HCT116 (cell line): ENCODE measurements at regions not wholly inside any gene's neighbourhood (a gene's known extent, or its start where the extent isn't known, plus 50 kb on each side); places are given as distances from the start of the nearest gene placed in this dataset.

ENCODE experiments used
- ATAC-seq: fragments of 200-7000 bp; cut with Tn5 transposase; 2 replicates; pipeline ENCODE4 v1.9.1; 2020; ENCODE audit warnings: mild to moderate bottlenecking, moderate library complexity
- BruUV-seq: library from RNA; stranded (reverse); fragments of 400-500 nt; replicated peaks from 2 replicates; lab custom pipeline; 2021; lab: Mats Ljungman, UMichigan
- CTCF ChIA-PET: fragments of 300-600 bp; sonication (Branson Sonifier 250); formaldehyde crosslinking; loops from one replicate; lab custom pipeline; 2021; ENCODE audit warnings: antibody characterized with exemption; lab: Charles Lee
- POLR2A ChIA-PET: fragments of 300-600, 350-600 bp; sonication (Branson Sonifier 250); formaldehyde crosslinking; loops from one replicate; lab custom pipeline; 2021; ENCODE audit warnings: antibody characterized with exemption; lab: Charles Lee
- RAD21 ChIA-PET, 2 experiments: fragments of 300-600 bp; sonication (Branson Sonifier 250); formaldehyde crosslinking; loops; one replicate each; lab custom pipeline; 2023; ENCODE audit warnings: low total read pairs in 2 of 2; ENCODE audit not compliant: uncharacterized antibody in 2 of 2, unreplicated experiment in 2 of 2, low non-redundant PET in 1 of 2; lab: Charles Lee
- DNase-seq: peaks from one replicate; pipeline ENCODE4 v3.0.0-alpha.2; 2010; ENCODE audit warnings: low read depth, low spot score
- H2AFZ ChIP-seq: fragments of 200-600 bp; shearing (Covaris generic), sonication (generic); 2 replicates; pipeline ENCODE4 v1.6.1; 2017; ENCODE audit warnings: low read depth, mixed run types, mixed read lengths, antibody characterized with exemption, low read length; ENCODE audit not compliant: poor library complexity, severe bottlenecking
- H3K27ac ChIP-seq: 2 replicates; pipeline ENCODE4 v1.5.1; 2012; ENCODE audit warnings: low read depth, low read length
- H3K27me3 ChIP-seq: fragments of 200-600 bp; sonication (generic); 2 replicates; pipeline ENCODE4 v1.6.1; 2016; ENCODE audit warnings: mixed run types, low read length, mixed read lengths; ENCODE audit not compliant: insufficient read depth
- H3K36me3 ChIP-seq, 2 experiments: fragments of 200-500 bp in 1 of 2; fragments of 200-600 bp in 1 of 2; sonication (Bioruptor generic) in 1 of 2; sonication (generic) in 1 of 2; 2 replicates each; pipeline versions ENCODE4 v1.5.1 to v1.6.1; 2014 to 2016; ENCODE audit warnings: low read length in 2 of 2, inconsistent platforms in 1 of 2, mixed read lengths in 1 of 2, mixed run types in 1 of 2; ENCODE audit not compliant: insufficient read depth in 2 of 2, control insufficient read depth in 1 of 2
- H3K4me1 ChIP-seq, 2 experiments: fragments of 200-600 bp in 1 of 2; sonication (generic) in 1 of 2; 2 replicates each; pipeline versions ENCODE4 v1.5.1 to v1.6.1; 2012 to 2017; ENCODE audit warnings: low read length in 2 of 2, inconsistent platforms in 1 of 2, mild to moderate bottlenecking in 1 of 2, mixed read lengths in 1 of 2, mixed run types in 1 of 2, moderate library complexity in 1 of 2; ENCODE audit not compliant: insufficient read depth in 2 of 2, control insufficient read depth in 1 of 2
- H3K4me2 ChIP-seq: fragments of 200-600 bp; sonication (generic); 2 replicates; pipeline ENCODE4 v1.6.1; 2017; ENCODE audit warnings: mixed run types, low read length, mixed read lengths
- H3K4me3 ChIP-seq, 2 experiments: fragments of 200-600 bp in 1 of 2; sonication (generic) in 1 of 2; replicated peaks in 1 of 2; 2 replicates each; pipeline ENCODE4 v1.5.1; 2011 to 2016; ENCODE audit warnings: low read length in 2 of 2, control low read depth in 1 of 2, low read depth in 1 of 2, mild to moderate bottlenecking in 1 of 2, mixed read lengths in 1 of 2, mixed run types in 1 of 2
- H3K79me2 ChIP-seq: fragments of 200-600 bp; sonication (generic); 2 replicates; pipeline ENCODE4 v1.6.1; 2017; ENCODE audit warnings: mild to moderate bottlenecking, mixed run types, low read length, moderate library complexity, mixed read lengths; ENCODE audit not compliant: insufficient read depth
- H3K9ac ChIP-seq: fragments of 200-600 bp; sonication (generic); 2 replicates; pipeline ENCODE4 v1.6.1; 2016; ENCODE audit warnings: low read length, mixed read lengths
- H3K9me2 ChIP-seq: fragments of 200-600 bp; sonication (generic), shearing (Covaris generic); 2 replicates; pipeline ENCODE4 v1.6.1; 2017; ENCODE audit warnings: mixed run types, mild to moderate bottlenecking, moderate library complexity; ENCODE audit not compliant: insufficient read depth
- H3K9me3 ChIP-seq, 2 experiments: fragments of 200-500 bp in 1 of 2; fragments of 200-600 bp in 1 of 2; sonication (Bioruptor generic) in 1 of 2; sonication (generic) in 1 of 2; 2 replicates each; pipeline ENCODE4 v1.6.1; 2014 to 2017; ENCODE audit warnings: low read length in 2 of 2, mixed read lengths in 2 of 2, inconsistent platforms in 1 of 2, low read depth in 1 of 2, mild to moderate bottlenecking in 1 of 2, mixed run types in 1 of 2, moderate library complexity in 1 of 2; ENCODE audit not compliant: control insufficient read depth in 1 of 2, insufficient read depth in 1 of 2
- H4K20me1 ChIP-seq: fragments of 200-600 bp; sonication (generic), shearing (Covaris generic); 2 replicates; pipeline ENCODE4 v1.6.1; 2017; ENCODE audit warnings: mixed run types, mild to moderate bottlenecking, moderate library complexity; ENCODE audit not compliant: insufficient read depth
- CBX3 ChIP-seq: IDR thresholded peaks from 2 replicates; pipeline ENCODE4 v1.6.1; 2012; ENCODE audit warnings: low read depth
- CEBPB ChIP-seq: IDR thresholded peaks from 2 replicates; pipeline ENCODE4 v1.6.1; 2012; ENCODE audit warnings: low read depth
- EGR1 ChIP-seq: IDR thresholded peaks from 2 replicates; pipeline ENCODE4 v1.6.1; 2012; ENCODE audit warnings: low read depth
- EZH2phosphoT487 ChIP-seq: fragments of 200-600 bp; IDR thresholded peaks from 2 replicates; pipeline ENCODE4 v1.6.1; 2018; ENCODE audit warnings: antibody characterized with exemption, borderline replicate concordance
- FOSL1 ChIP-seq: IDR thresholded peaks from 2 replicates; pipeline ENCODE4 v1.6.1; 2012; ENCODE audit warnings: low read depth
- RAD21 ChIP-seq: IDR thresholded peaks from 2 replicates; pipeline ENCODE4 v1.6.1; 2012; ENCODE audit warnings: low read depth, mild to moderate bottlenecking
- SIN3A ChIP-seq: IDR thresholded peaks from 2 replicates; pipeline ENCODE4 v1.6.1; 2012; ENCODE audit warnings: low read depth
- TCF7L2 ChIP-seq: IDR thresholded peaks from 2 replicates; pipeline ENCODE4 v1.7.0; 2011; ENCODE audit warnings: borderline replicate concordance, inconsistent platforms; ENCODE audit not compliant: insufficient read depth, insufficient read length; ENCODE audit errors: extremely low read depth
- YY1 ChIP-seq: IDR thresholded peaks from 2 replicates; pipeline ENCODE4 v1.6.1; 2011; ENCODE audit warnings: low read length, low read depth, moderate library complexity, mild to moderate bottlenecking; ENCODE audit not compliant: insufficient replicate concordance; ENCODE audit errors: extremely low read depth
- ZNF274 ChIP-seq: fragments of 200-500 bp; sonication (Bioruptor generic); IDR thresholded peaks from 2 replicates; pipeline ENCODE4 v1.6.1; 2014; ENCODE audit warnings: mild to moderate bottlenecking, low read depth, low read length, inconsistent platforms
- intact Hi-C: fragments of 100-400 bp; cut with micrococcal nuclease; formaldehyde crosslinking; loops from 2 replicates; pipeline ENCODE4 v1.10.0; 2022
- TF ChIP-seq, protein P1 (sequence below): IDR thresholded peaks from 2 replicates; pipeline ENCODE4 v1.6.1; 2012
- TF ChIP-seq, protein P2 (sequence below), 3 experiments: fragments of 200-600 bp in 1 of 3; sonication (generic) in 1 of 3; IDR thresholded peaks in 2 of 3; conservative IDR thresholded peaks in 1 of 3; 2 replicates each; pipeline ENCODE4 v1.5.1; 2012 to 2017; ENCODE audit warnings: low read depth in 2 of 3, low read length in 2 of 3, antibody characterized with exemption in 1 of 3, borderline replicate concordance in 1 of 3, control low read depth in 1 of 3, mild to moderate bottlenecking in 1 of 3, mixed read lengths in 1 of 3, mixed run types in 1 of 3, moderate library complexity in 1 of 3; ENCODE audit not compliant: insufficient read depth in 1 of 3
- TF ChIP-seq, protein P3 (sequence below): IDR thresholded peaks from 2 replicates; pipeline ENCODE4 v1.6.1; 2012; ENCODE audit warnings: low read depth

DNA sequence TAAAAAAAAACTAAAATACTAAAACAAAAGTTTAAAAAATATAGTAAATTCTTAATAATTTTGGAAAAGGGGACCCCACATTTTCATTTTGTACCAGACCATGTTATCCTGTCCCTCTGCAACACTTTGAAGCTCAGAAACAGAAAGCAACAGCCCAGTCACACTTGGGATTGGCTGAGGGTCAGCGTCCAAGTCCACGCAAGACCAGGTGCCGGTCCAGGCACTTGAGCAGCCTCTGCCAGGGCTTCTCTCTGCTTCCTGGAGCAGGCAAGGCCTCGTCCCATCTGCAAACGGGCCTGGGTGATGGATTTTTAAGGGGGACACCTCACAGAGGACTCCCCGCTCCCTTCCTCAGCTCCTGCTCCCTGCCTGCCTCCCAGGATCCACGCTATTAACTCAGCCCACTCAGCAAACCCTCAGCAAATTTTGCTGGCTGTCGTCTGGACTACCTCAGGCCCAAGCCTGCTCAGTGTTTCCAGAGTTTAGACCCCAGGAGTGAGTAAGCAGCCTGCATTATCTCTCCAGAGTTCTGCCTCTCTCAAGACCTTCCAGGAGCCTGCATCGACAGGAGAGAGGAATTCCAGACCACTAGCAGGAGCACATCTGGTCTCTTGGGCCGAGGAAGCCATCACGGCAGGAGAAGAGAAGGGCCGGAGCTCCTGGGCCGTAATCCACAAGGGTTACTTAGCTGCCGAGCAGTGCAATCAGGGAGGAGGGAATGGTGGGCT lies 67.4 kb upstream of the CALM2 start:
- intact Hi-C loops, result no loop called here
- Histone ChIP-seq H3K9me3 (no peaks in the 10 kb centered on the region), H2AFZ (no peak overlapping the region), H3K4me1 (no peaks in the 10 kb centered on the region), H3K79me2 (no peaks in the 10 kb centered on the region), H4K20me1 (no peaks in the 10 kb centered on the region), H3K27ac (no peak overlapping the region)
- POLR2A ChIA-PET, result no interaction called here
- no peak for ATAC-seq
- no TSS peak for BruUV-seq
- RAD21 ChIA-PET, result no interaction called here
- DNase-seq, result no peak
- TF ChIP-seq, protein P1, sequence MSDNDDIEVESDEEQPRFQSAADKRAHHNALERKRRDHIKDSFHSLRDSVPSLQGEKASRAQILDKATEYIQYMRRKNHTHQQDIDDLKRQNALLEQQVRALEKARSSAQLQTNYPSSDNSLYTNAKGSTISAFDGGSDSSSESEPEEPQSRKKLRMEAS, result no peak
- TF ChIP-seq CBX3, result no peak
- TF ChIP-seq, protein P2, sequence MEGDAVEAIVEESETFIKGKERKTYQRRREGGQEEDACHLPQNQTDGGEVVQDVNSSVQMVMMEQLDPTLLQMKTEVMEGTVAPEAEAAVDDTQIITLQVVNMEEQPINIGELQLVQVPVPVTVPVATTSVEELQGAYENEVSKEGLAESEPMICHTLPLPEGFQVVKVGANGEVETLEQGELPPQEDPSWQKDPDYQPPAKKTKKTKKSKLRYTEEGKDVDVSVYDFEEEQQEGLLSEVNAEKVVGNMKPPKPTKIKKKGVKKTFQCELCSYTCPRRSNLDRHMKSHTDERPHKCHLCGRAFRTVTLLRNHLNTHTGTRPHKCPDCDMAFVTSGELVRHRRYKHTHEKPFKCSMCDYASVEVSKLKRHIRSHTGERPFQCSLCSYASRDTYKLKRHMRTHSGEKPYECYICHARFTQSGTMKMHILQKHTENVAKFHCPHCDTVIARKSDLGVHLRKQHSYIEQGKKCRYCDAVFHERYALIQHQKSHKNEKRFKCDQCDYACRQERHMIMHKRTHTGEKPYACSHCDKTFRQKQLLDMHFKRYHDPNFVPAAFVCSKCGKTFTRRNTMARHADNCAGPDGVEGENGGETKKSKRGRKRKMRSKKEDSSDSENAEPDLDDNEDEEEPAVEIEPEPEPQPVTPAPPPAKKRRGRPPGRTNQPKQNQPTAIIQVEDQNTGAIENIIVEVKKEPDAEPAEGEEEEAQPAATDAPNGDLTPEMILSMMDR (IDR thresholded peaks at IDR 0.05 in 2 of 3, conservative IDR thresholded peaks at IDR 0.05 in 1 of 3; ENCODE audit: borderline replicate concordance in 1 of 3, insufficient read depth in 1 of 3, low read depth in 2 of 3, low read length in 2 of 3), result no peak
- TF ChIP-seq SIN3A, result no peak
- TF ChIP-seq YY1, result no peak
- TF ChIP-seq EGR1, result no peak
- TF ChIP-seq ZNF274, result no peak
- no peak for TF ChIP-seq EZH2phosphoT487
- TF ChIP-seq TCF7L2, result no peak
- TF ChIP-seq CEBPB, result no peak
- TF ChIP-seq, protein P3, sequence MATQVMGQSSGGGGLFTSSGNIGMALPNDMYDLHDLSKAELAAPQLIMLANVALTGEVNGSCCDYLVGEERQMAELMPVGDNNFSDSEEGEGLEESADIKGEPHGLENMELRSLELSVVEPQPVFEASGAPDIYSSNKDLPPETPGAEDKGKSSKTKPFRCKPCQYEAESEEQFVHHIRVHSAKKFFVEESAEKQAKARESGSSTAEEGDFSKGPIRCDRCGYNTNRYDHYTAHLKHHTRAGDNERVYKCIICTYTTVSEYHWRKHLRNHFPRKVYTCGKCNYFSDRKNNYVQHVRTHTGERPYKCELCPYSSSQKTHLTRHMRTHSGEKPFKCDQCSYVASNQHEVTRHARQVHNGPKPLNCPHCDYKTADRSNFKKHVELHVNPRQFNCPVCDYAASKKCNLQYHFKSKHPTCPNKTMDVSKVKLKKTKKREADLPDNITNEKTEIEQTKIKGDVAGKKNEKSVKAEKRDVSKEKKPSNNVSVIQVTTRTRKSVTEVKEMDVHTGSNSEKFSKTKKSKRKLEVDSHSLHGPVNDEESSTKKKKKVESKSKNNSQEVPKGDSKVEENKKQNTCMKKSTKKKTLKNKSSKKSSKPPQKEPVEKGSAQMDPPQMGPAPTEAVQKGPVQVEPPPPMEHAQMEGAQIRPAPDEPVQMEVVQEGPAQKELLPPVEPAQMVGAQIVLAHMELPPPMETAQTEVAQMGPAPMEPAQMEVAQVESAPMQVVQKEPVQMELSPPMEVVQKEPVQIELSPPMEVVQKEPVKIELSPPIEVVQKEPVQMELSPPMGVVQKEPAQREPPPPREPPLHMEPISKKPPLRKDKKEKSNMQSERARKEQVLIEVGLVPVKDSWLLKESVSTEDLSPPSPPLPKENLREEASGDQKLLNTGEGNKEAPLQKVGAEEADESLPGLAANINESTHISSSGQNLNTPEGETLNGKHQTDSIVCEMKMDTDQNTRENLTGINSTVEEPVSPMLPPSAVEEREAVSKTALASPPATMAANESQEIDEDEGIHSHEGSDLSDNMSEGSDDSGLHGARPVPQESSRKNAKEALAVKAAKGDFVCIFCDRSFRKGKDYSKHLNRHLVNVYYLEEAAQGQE, result no peak
- TF ChIP-seq FOSL1, result no peak
- no peak for TF ChIP-seq RAD21
- TF ChIP-seq, all 23 proteins: peak for 0
- Histone ChIP-seq H3K27me3 (peaks cover 2% of the 10 kb centered on the region; the same call in 1 of the 2 replicates), H3K4me2 (no peak overlapping the region), H3K9ac (no peak overlapping the region), H3K9me2 (no peaks in the 10 kb centered on the region), H3K36me3 (no peaks in the 10 kb centered on the region), H3K4me3 (no peak overlapping the region)
- CTCF ChIA-PET, result no interaction called here
